Panc1 (cell line): ENCODE measurements at regions not wholly inside any gene's neighbourhood (a gene's known extent, or its start where the extent isn't known, plus 50 kb on each side); places are given as distances from the start of the nearest gene placed in this dataset.

Experiments
- ATAC-seq: fragments of 200-7000 bp; cut with Tn5 transposase; 2 replicates; pipeline ENCODE4 v1.9.1; 2020; ENCODE audit warnings: mild to moderate bottlenecking, moderate library complexity
- BruUV-seq: library from RNA; stranded (reverse); fragments of 400-500 nt; replicated peaks from 2 replicates; lab custom pipeline; 2021; lab: Mats Ljungman, UMichigan
- CTCF ChIA-PET: fragments of 300-600 bp; sonication (Branson Sonifier 250); formaldehyde crosslinking; loops from one replicate; lab custom pipeline; 2022; ENCODE audit warnings: antibody characterized with exemption; lab: Charles Lee
- POLR2A ChIA-PET: fragments of 300-600 bp; sonication (Branson Sonifier 250); formaldehyde crosslinking; loops from one replicate; lab custom pipeline; 2022; ENCODE audit warnings: antibody characterized with exemption; lab: Charles Lee
- DNase-seq: peaks from one replicate; pipeline ENCODE4 v3.0.0-alpha.2; 2010; ENCODE audit warnings: low read depth, low spot score
- H3K27ac ChIP-seq: 2 replicates; pipeline ENCODE4 v1.5.1; 2011; ENCODE audit warnings: mild to moderate bottlenecking, low read length, inconsistent platforms
- H3K27me3 ChIP-seq: fragments of 200-500 bp; sonication (Bioruptor generic); 2 replicates; pipeline ENCODE4 v1.6.0; 2014; ENCODE audit warnings: low read length, inconsistent platforms; ENCODE audit not compliant: control insufficient read depth, insufficient read depth
- H3K36me3 ChIP-seq: fragments of 200-500 bp; sonication (Bioruptor generic); 2 replicates; pipeline ENCODE4 v1.5.1; 2014; ENCODE audit warnings: inconsistent platforms, mild to moderate bottlenecking, low read length, moderate library complexity; ENCODE audit not compliant: control insufficient read depth, insufficient read depth
- H3K4me1 ChIP-seq: 2 replicates; pipeline ENCODE4 v1.5.1; 2011; ENCODE audit warnings: inconsistent platforms, mild to moderate bottlenecking, low read length, moderate library complexity; ENCODE audit not compliant: control insufficient read depth, insufficient read depth
- H3K4me3 ChIP-seq, 2 experiments: 2 replicates each; pipeline ENCODE4 v1.5.1; 2011 to 2012; ENCODE audit warnings: low read depth in 2 of 2, low read length in 2 of 2, mild to moderate bottlenecking in 2 of 2, inconsistent platforms in 1 of 2, moderate library complexity in 1 of 2
- H3K9me3 ChIP-seq: fragments of 200-500 bp; sonication (Bioruptor generic); 2 replicates; pipeline ENCODE4 v1.5.1; 2014; ENCODE audit warnings: low read depth, mild to moderate bottlenecking, inconsistent platforms, low read length, moderate library complexity; ENCODE audit not compliant: control insufficient read depth, insufficient read depth
- CTCF ChIP-seq: fragments of 450-650 bp; IDR thresholded peaks from 2 replicates; pipeline ENCODE4 v1.5.1; 2017; ENCODE audit warnings: mild to moderate bottlenecking
- POLR2AphosphoS5 ChIP-seq: IDR thresholded peaks from 2 replicates; pipeline ENCODE4 v1.6.1; 2012; ENCODE audit warnings: mild to moderate bottlenecking, low read depth, low read length, moderate library complexity
- REST ChIP-seq, 2 experiments: IDR thresholded peaks; 2 replicates each; pipeline ENCODE4 v1.6.1; 2011 to 2012; ENCODE audit warnings: low read depth in 2 of 2, control low read depth in 1 of 2, low read length in 1 of 2, mild to moderate bottlenecking in 1 of 2, moderate library complexity in 1 of 2; ENCODE audit not compliant: insufficient read depth in 1 of 2
- SIN3A ChIP-seq: IDR thresholded peaks from 2 replicates; pipeline ENCODE4 v1.6.1; 2012; ENCODE audit warnings: low read depth, mild to moderate bottlenecking, low read length, moderate library complexity, borderline replicate concordance; ENCODE audit not compliant: insufficient read depth
- TCF7L2 ChIP-seq: IDR thresholded peaks from 2 replicates; pipeline ENCODE4 v1.6.1; 2011; ENCODE audit warnings: mild to moderate bottlenecking, low read depth, low read length, inconsistent platforms
- in situ Hi-C: cut with HindIII; loops from 2 replicates; pipeline ENCODE4 v1.10.0; 2016; ENCODE audit warnings: low sequenced_read_pairs, low pct_unique_long_range_greater_than_20kb
- intact Hi-C: fragments of 100-400 bp; cut with micrococcal nuclease; formaldehyde crosslinking; loops from one replicate; pipeline ENCODE4 v1.10.0; 2022; ENCODE audit not compliant: unreplicated experiment

GRCh38 chr1:98066911-98067310, 146.1 kb upstream of the DPYD start:
- ChIA-PET CTCF (no interaction called here), POLR2A (no interaction called here)
- DNase-seq (no peak), ATAC-seq (no peak)
- Histone ChIP-seq H3K4me1 (no peaks in the 10 kb centered on the region), H3K27ac (no peak overlapping the region), H3K4me3 (no peak overlapping the region), H3K9me3 (no peaks in the 10 kb centered on the region), H3K36me3 (no peaks in the 10 kb centered on the region), H3K27me3 (no peaks in the 10 kb centered on the region)
- intact Hi-C loops (no loop called here), in situ Hi-C loops (no loop called here)
- TF ChIP-seq REST (IDR thresholded peaks at IDR 0.05; ENCODE audit: insufficient read depth in 1 of 2, low read depth in 2 of 2, low read length in 1 of 2) (no peak), TCF7L2 (no peak), SIN3A (no peak), CTCF (no peak), POLR2AphosphoS5 (no peak)
- no TSS peak for BruUV-seq

GRCh38 chr1:98059620-98060019, 138.8 kb upstream of the DPYD start:
- DNase-seq (no peak), ATAC-seq (no peak)
- intact Hi-C loops: loop anchor here (10.0 kb wide), 2 partner anchors 235 to 1095 kb away; no protein-coding TSS in a partner anchor
- POLR2A ChIA-PET: no interaction called here
- Histone ChIP-seq H3K9me3 (no peaks in the 10 kb centered on the region), H3K27ac (no peak overlapping the region), H3K4me3 (no peak overlapping the region), H3K36me3 (no peaks in the 10 kb centered on the region), H3K4me1 (no peaks in the 10 kb centered on the region), H3K27me3 (no peaks in the 10 kb centered on the region)
- TF ChIP-seq SIN3A (no peak), CTCF (no peak), TCF7L2 (no peak), REST (IDR thresholded peaks at IDR 0.05; ENCODE audit: insufficient read depth in 1 of 2, low read depth in 2 of 2, low read length in 1 of 2) (no peak), POLR2AphosphoS5 (no peak)
- in situ Hi-C loops: no loop called here
- no TSS peak for BruUV-seq
- CTCF ChIA-PET: no interaction called here
